Lower leg skin (tissue), 3 donors: ENCODE measurements at regions not wholly inside any gene's neighbourhood (a gene's known extent, or its start where the extent isn't known, plus 50 kb on each side); places are given as distances from the start of the nearest gene placed in this dataset.

Experiments used
- CTCF ChIP-seq, 3 donors: fragments of 450-650 bp; IDR thresholded peaks; one replicate each; pipeline ENCODE4 v1.5.1; 2016; ENCODE audit warnings: antibody characterized with exemption in 3 of 3, mild to moderate bottlenecking in 3 of 3, moderate library complexity in 2 of 3
- POLR2A ChIP-seq, 2 donors: fragments of 450-650 bp; IDR thresholded peaks; one replicate each; pipeline ENCODE4 v1.6.1; 2016 to 2017; ENCODE audit warnings: antibody characterized with exemption in 2 of 2, mild to moderate bottlenecking in 1 of 2, moderate library complexity in 1 of 2

- no peak for TF ChIP-seq CTCF (IDR thresholded peaks at IDR 0.05)
- no peak for TF ChIP-seq POLR2A (IDR thresholded peaks at IDR 0.05)
Observed at GRCh38 chr5:118592229-118593002, 395.9 kb downstream of the DTWD2 start.
